A673 (cell line): ENCODE measurements at regions not wholly inside any gene's neighbourhood (a gene's known extent, or its start where the extent isn't known, plus 50 kb on each side); places are given as distances from the start of the nearest gene placed in this dataset.

ENCODE experiments used
- BruUV-seq: library from RNA; stranded (reverse); fragments of 400-500 nt; replicated peaks from 2 replicates; lab custom pipeline; 2021; lab: Mats Ljungman, UMichigan
- CTCF ChIA-PET: fragments of 300-600 bp; sonication (Branson Sonifier 250); formaldehyde crosslinking; loops from one replicate; lab custom pipeline; 2022; ENCODE audit warnings: antibody characterized with exemption; lab: Charles Lee
- POLR2A ChIA-PET: fragments of 300-600 bp; sonication (Branson Sonifier 250); formaldehyde crosslinking; loops from one replicate; lab custom pipeline; 2022; ENCODE audit warnings: antibody characterized with exemption; ENCODE audit not compliant: low non-redundant PET; lab: Charles Lee
- DNase-seq: peaks from one replicate; pipeline ENCODE4 v3.0.0-alpha.2; 2015; ENCODE audit warnings: low spot score
- H3K27ac ChIP-seq: fragments of 200-600 bp; sonication (generic); 2 replicates; pipeline ENCODE4 v1.5.1; 2016; ENCODE audit warnings: mixed run types, low read depth, mild to moderate bottlenecking, mixed read lengths, antibody characterized with exemption, low read length; ENCODE audit not compliant: poor library complexity, severe bottlenecking
- H3K27me3 ChIP-seq: fragments of 200-600 bp; sonication (generic); replicated peaks from 2 replicates; pipeline ENCODE4 v1.6.1; 2017; ENCODE audit warnings: mixed run types, low read depth, mild to moderate bottlenecking, mixed read lengths, antibody characterized with exemption, low read length; ENCODE audit not compliant: insufficient read depth, poor library complexity
- H3K36me3 ChIP-seq: fragments of 200-600 bp; sonication (generic); 2 replicates; pipeline ENCODE4 v1.6.1; 2016; ENCODE audit warnings: mixed run types, mild to moderate bottlenecking, mixed read lengths, antibody characterized with exemption, low read length; ENCODE audit not compliant: insufficient read depth, poor library complexity, severe bottlenecking
- H3K4me1 ChIP-seq: fragments of 200-600 bp; sonication (generic); 2 replicates; pipeline ENCODE4 v1.6.1; 2017; ENCODE audit warnings: mixed run types, mild to moderate bottlenecking, mixed read lengths, antibody characterized with exemption, low read length; ENCODE audit not compliant: insufficient read depth, poor library complexity, severe bottlenecking
- H3K4me3 ChIP-seq: fragments of 200-600 bp; sonication (generic); 2 replicates; pipeline ENCODE4 v1.5.1; 2016; ENCODE audit warnings: low read depth, mixed run types, mild to moderate bottlenecking, mixed read lengths, low read length; ENCODE audit not compliant: poor library complexity, severe bottlenecking
- H3K9me3 ChIP-seq: fragments of 200-600 bp; sonication (generic); 2 replicates; pipeline ENCODE4 v1.6.1; 2016; ENCODE audit warnings: mixed run types, low read depth, mild to moderate bottlenecking, mixed read lengths, antibody characterized with exemption, low read length; ENCODE audit not compliant: poor library complexity, severe bottlenecking
- CTCF ChIP-seq: fragments of 300-800, 200-600 bp; sonication (generic); conservative IDR thresholded peaks from 2 replicates; pipeline ENCODE4 v1.5.1; 2017; ENCODE audit warnings: low read depth, mild to moderate bottlenecking, antibody characterized with exemption, low read length, moderate library complexity, mixed read lengths
- EZH2 ChIP-seq: fragments of 200-600 bp; sonication (generic); IDR thresholded peaks from 2 replicates; pipeline ENCODE4 v1.6.1; 2017; ENCODE audit warnings: borderline replicate concordance, low read depth, mild to moderate bottlenecking, mixed read lengths, antibody characterized with exemption, low read length; ENCODE audit not compliant: poor library complexity, severe bottlenecking
- intact Hi-C: fragments of 100-400 bp; cut with micrococcal nuclease; formaldehyde crosslinking; loops from one replicate; pipeline ENCODE4 v1.10.0; 2022; ENCODE audit not compliant: unreplicated experiment

GRCh38 chr2:236974148-236974547 lies 111.5 kb upstream of the COPS8 start:
- no TSS peak for BruUV-seq
- ChIA-PET POLR2A (no interaction called here), CTCF (no interaction called here)
- H3K27ac ChIP-seq: no peak overlapping the region
- DNase-seq: no peak
- intact Hi-C loops: no loop called here
- no peaks in the 10 kb centered on the region for H3K4me1 ChIP-seq
- H3K27me3 ChIP-seq: no peaks in the 10 kb centered on the region
- no peaks in the 10 kb centered on the region for H3K9me3 ChIP-seq
- TF ChIP-seq CTCF (no peak), EZH2 (no peak)
- no peaks in the 10 kb centered on the region for H3K36me3 ChIP-seq
- no peak overlapping the region for H3K4me3 ChIP-seq

DNA sequence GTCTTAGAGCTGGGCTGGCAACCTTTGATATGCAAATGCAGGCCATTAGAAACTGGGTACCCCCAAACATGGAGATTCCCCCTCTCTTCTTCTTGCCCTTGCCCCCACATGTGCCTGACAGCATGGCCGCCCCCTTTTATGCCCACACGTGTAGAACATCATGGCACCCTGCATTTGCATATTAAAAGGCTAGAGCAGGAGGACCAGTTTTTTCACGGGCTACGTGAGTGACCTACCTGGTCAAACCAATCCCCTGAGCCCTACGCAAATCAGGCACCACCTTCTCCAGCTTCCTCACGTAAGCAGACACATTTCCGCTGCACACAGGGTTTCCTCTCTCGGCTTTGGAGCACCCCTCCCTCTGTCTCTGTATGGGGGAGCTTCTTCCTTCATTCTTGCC lies 110.9 kb upstream of the COPS8 start:
- no peak for DNase-seq
- no peaks in the 10 kb centered on the region for H3K36me3 ChIP-seq
- TF ChIP-seq CTCF: no peak
- no peak for TF ChIP-seq EZH2
- H3K27me3 ChIP-seq: peaks cover 4% of the 10 kb centered on the region
- BruUV-seq: no TSS peak
- no peak overlapping the region for H3K4me3 ChIP-seq
- no peak overlapping the region for H3K27ac ChIP-seq
- ChIA-PET POLR2A (no interaction called here), CTCF (no interaction called here)
- no peaks in the 10 kb centered on the region for H3K4me1 ChIP-seq
- intact Hi-C loops: no loop called here
- H3K9me3 ChIP-seq: no peaks in the 10 kb centered on the region

DNA sequence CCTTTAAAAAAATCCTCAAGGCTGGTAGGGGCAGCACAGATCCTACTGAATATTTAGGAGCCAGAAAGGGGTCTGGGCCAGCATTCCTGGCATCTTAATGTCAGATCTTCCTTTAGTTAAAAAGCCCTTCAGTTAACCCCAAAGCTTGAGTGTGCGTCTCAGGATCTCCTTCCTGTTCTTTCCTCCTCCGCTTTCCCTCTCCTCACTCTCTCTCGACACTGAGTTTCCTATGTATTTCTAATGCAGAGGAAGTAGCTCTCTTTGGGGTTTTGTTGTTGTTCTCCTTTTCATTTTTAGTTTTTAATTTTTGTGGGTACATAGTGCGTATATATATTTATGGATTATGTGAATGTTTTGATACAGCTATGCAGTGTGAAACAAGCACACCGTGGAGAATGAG lies 109.9 kb upstream of the COPS8 start:
- ChIA-PET CTCF (no interaction called here), POLR2A (no interaction called here)
- H3K27ac ChIP-seq: no peak overlapping the region
- no peaks in the 10 kb centered on the region for H3K36me3 ChIP-seq
- H3K27me3 ChIP-seq: peaks cover 9% of the 10 kb centered on the region
- intact Hi-C loops: no loop called here
- no peaks in the 10 kb centered on the region for H3K9me3 ChIP-seq
- no peaks in the 10 kb centered on the region for H3K4me1 ChIP-seq
- no peak overlapping the region for H3K4me3 ChIP-seq
- TF ChIP-seq EZH2 (no peak), CTCF (no peak)
- BruUV-seq: no TSS peak
- DNase-seq: no peak
